Gastroesophageal sphincter (tissue), 4 donors: ENCODE measurements at regions not wholly inside any gene's neighbourhood (a gene's known extent, or its start where the extent isn't known, plus 50 kb on each side); places are given as distances from the start of the nearest gene placed in this dataset.

Experiments used
- ATAC-seq: fragments of 150-250 bp; one replicate; pipeline ENCODE4 v1.9.1; 2016; ENCODE audit warnings: mild to moderate bottlenecking, moderate library complexity
- H3K27ac ChIP-seq, 4 donors: fragments of 200-600 bp; sonication (generic) in 3 of 4; 1 replicate in 3 of 4; 2 replicates in 1 of 4; pipeline ENCODE4 v1.5.1; 2016 to 2019
- H3K27me3 ChIP-seq: fragments of 200-600 bp; sonication (generic); one replicate; pipeline ENCODE4 v1.5.1; 2019
- H3K36me3 ChIP-seq, 2 donors: fragments of 200-600 bp; sonication (generic); one replicate each; pipeline ENCODE4 v1.5.1; 2019; ENCODE audit warnings: control low read depth in 1 of 2
- H3K4me1 ChIP-seq, 3 donors: fragments of 200-600 bp; sonication (generic); 1 replicate in 2 of 3; 2 replicates in 1 of 3; pipeline ENCODE4 v1.5.1; 2016 to 2019; ENCODE audit warnings: control low read depth in 2 of 3
- H3K4me3 ChIP-seq, 2 donors: fragments of 200-600 bp; sonication (generic); one replicate each; pipeline ENCODE4 v1.5.1; 2019; ENCODE audit warnings: mild to moderate bottlenecking in 1 of 2, moderate library complexity in 1 of 2
- H3K9me3 ChIP-seq, 3 donors: fragments of 200-600 bp; sonication (generic); one replicate each; pipeline ENCODE4 v1.5.1; 2017 to 2019; ENCODE audit warnings: control low read depth in 2 of 3
- EP300 ChIP-seq: sonication (generic); formaldehyde crosslinking; IDR thresholded peaks from one replicate; pipeline ENCODE4 v1.6.1; 2017; ENCODE audit warnings: antibody characterized with exemption, mild to moderate bottlenecking
- POLR2A ChIP-seq, 2 donors: fragments of 450-650 bp; IDR thresholded peaks; one replicate each; pipeline ENCODE4 v1.6.1; 2017; ENCODE audit warnings: antibody characterized with exemption in 2 of 2, mild to moderate bottlenecking in 2 of 2, moderate library complexity in 1 of 2
- POLR2AphosphoS5 ChIP-seq: sonication (generic); formaldehyde crosslinking; IDR thresholded peaks from one replicate; pipeline ENCODE4 v1.6.1; 2017; ENCODE audit warnings: antibody characterized with exemption
- WGBS, 2 donors: methylation state at CpG; one replicate each; pipeline ENCODE4 v1.1.5; 2018; ENCODE audit warnings: low coverage in 1 of 2; 5-methylcytosine and 5-hydroxymethylcytosine counted together
- TF ChIP-seq, protein P1 (sequence below), 4 experiments: fragments of 200-600 bp in 2 of 4; fragments of 450-650 bp in 2 of 4; sonication (generic) in 1 of 4; IDR thresholded peaks; one replicate each; pipeline ENCODE4 v1.5.1; 2017 to 2019; ENCODE audit warnings: antibody characterized with exemption in 4 of 4, mild to moderate bottlenecking in 2 of 4, moderate library complexity in 2 of 4

DNA sequence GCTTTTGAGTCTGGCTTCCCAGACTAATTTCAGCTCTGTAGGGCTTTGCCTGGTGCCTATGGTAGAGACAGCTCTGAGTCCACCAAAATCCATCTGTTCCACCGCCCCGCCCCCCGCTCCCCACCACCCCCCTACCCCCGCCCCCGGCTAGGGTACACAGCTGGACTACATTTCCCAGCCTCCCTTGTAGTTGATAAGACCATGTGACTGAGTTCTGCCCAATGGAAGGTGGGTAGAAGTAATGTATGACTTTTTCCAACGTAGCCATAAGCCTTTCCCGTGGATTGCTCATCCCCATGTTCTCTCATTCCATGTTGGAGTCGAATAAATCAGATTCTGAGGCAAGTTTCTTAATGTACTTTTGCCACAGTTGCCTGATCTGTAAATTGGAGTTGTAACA lies 786.7 kb upstream of the EEF2KMT start:
- ATAC-seq = no peak
- Histone ChIP-seq H3K36me3 (no peaks in the 10 kb centered on the region), H3K9me3 (peaks cover 0 to 4% (median 0%) of the 10 kb centered on the region in 3 donors), H3K27me3 (peaks cover 6% of the 10 kb centered on the region), H3K27ac (no peak overlapping the region), H3K4me1 (no peaks in the 10 kb centered on the region), H3K4me3 (no peak overlapping the region)
- TF ChIP-seq POLR2AphosphoS5 (no peak), POLR2A (IDR thresholded peaks at IDR 0.05) (no peak), EP300 (no peak)
- TF ChIP-seq, protein P1, sequence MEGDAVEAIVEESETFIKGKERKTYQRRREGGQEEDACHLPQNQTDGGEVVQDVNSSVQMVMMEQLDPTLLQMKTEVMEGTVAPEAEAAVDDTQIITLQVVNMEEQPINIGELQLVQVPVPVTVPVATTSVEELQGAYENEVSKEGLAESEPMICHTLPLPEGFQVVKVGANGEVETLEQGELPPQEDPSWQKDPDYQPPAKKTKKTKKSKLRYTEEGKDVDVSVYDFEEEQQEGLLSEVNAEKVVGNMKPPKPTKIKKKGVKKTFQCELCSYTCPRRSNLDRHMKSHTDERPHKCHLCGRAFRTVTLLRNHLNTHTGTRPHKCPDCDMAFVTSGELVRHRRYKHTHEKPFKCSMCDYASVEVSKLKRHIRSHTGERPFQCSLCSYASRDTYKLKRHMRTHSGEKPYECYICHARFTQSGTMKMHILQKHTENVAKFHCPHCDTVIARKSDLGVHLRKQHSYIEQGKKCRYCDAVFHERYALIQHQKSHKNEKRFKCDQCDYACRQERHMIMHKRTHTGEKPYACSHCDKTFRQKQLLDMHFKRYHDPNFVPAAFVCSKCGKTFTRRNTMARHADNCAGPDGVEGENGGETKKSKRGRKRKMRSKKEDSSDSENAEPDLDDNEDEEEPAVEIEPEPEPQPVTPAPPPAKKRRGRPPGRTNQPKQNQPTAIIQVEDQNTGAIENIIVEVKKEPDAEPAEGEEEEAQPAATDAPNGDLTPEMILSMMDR (IDR thresholded peaks at IDR 0.05) = no peak
- 78 to 80% methylated on average over 1 to 3 of the region's 8 CpGs for WGBS, 2 donors

DNA sequence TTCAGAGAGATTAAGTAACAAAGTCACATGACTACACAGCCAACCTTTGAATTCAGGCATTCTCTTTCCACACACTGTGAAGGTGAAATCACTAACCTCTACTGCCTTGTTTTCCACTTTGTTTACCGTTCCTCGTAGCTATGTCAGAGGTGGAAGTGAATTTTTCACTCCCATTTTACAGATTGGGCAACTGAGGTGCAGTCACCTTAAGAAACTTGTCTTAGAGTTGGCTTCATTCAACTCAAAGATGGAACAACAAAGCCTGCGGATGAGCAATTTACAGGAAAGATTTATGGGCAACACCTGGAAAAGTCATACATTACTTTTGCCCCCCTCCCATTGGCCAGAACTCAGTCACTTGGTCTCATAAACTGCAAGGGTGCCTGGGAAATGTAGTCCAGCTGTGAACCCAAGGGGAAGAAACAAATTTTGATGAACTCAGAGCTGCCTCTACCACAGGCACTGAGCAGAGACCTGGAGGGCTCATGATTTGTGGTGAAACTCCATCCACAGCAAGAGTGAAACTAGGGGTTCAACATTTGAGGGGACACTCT lies 784.6 kb upstream of the EEF2KMT start:
- H3K4me1 ChIP-seq = no peaks in the 10 kb centered on the region
- H3K36me3 ChIP-seq = no peaks in the 10 kb centered on the region
- WGBS, 2 donors = 60 to 64% methylated on average over 3 of the region's 3 CpGs
- peaks cover 6% of the 10 kb centered on the region for H3K27me3 ChIP-seq
- no peak overlapping the region for H3K27ac ChIP-seq
- no peak overlapping the region for H3K4me3 ChIP-seq
- no peak for ATAC-seq
- H3K9me3 ChIP-seq = no peaks in the 10 kb centered on the region
- TF ChIP-seq POLR2AphosphoS5 = no peak
- TF ChIP-seq EP300 = no peak
- TF ChIP-seq POLR2A (IDR thresholded peaks at IDR 0.05) = no peak
- TF ChIP-seq, protein P1 (IDR thresholded peaks at IDR 0.05) = no peak

DNA sequence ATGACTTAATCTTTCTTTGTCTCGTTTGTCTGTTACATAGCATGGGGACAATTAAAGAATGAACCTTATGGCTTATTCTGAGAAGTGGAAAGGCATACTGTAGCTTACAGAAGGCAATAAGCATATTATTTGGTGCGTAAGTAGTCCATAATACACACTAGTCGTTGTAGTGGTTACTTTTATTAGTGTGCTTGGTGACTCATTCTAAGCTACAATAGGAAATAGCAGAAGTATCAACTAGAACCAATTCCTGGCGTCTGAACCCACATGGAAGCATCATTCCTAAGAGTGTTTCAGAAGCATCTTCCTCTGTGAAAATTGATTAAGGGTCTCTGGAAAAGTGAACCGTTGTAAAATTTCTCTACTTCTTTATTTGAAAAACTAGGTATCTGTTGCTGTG lies 777.8 kb upstream of the EEF2KMT start:
- WGBS, 2 donors = 70 to 72% methylated on average over 5 of the region's 5 CpGs

DNA sequence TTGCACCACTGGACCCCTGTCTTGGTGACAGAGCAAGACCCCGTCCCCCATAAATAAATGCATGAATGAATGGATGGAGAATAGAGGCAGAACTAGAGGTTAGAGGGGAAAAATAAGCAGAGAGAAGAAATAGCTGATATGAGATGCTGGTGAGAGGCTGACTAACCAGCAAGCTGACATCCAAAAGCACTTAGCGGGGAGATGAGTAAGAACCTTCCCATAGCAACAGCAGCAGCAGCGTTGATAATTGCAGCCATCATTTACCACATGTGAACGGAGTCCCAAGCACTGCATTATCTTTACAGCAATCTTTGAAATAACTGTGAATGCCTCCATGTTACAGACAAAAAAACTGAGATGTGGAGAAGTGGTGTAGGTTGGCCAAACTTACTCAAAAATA lies 777.3 kb upstream of the EEF2KMT start:
- ATAC-seq = no peak
- WGBS, 2 donors = 70 to 75% methylated on average over 2 to 3 of the region's 4 CpGs
- TF ChIP-seq POLR2A (IDR thresholded peaks at IDR 0.05) (no peak), EP300 (no peak)
- TF ChIP-seq, protein P1 (IDR thresholded peaks at IDR 0.05) = no peak

More for the DNA sequence above, 777.8 kb upstream of the EEF2KMT start:
- Histone ChIP-seq H3K36me3 (no peaks in the 10 kb centered on the region), H3K4me3 (no peak overlapping the region), H3K27me3 (peaks cover 6% of the 10 kb centered on the region), H3K9me3 (no peaks in the 10 kb centered on the region), H3K27ac (no peak overlapping the region), H3K4me1 (no peaks in the 10 kb centered on the region)
- no peak for ATAC-seq
- no peak for TF ChIP-seq POLR2AphosphoS5
- TF ChIP-seq EP300 = no peak
- no peak for TF ChIP-seq POLR2A (IDR thresholded peaks at IDR 0.05)
- TF ChIP-seq, protein P1 (IDR thresholded peaks at IDR 0.05) = no peak

DNA sequence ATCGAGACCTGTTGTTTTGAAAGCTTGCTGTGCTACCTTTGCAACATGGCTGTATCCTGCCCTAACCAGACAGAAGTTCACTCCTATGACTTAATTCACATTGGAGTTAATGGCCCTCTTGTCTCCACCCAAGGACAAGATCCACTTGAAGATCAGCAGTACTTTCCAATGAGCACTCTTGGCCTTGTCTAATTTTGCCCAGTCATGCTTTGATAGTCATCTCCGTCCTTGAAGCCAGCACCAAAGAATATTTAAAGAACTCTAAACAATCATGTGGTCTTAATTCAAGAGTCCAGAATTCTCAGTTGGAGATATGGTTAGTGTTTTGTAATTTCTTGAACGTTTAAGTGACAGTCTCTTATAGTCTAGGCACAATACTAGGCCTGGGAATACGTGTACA lies 775.6 kb upstream of the EEF2KMT start:
- Histone ChIP-seq H3K4me3 (no peak overlapping the region), H3K27me3 (peaks cover 6% of the 10 kb centered on the region), H3K4me1 (no peaks in the 10 kb centered on the region), H3K27ac (no peak overlapping the region), H3K36me3 (no peaks in the 10 kb centered on the region), H3K9me3 (no peaks in the 10 kb centered on the region)
- TF ChIP-seq POLR2A (IDR thresholded peaks at IDR 0.05) = no peak
- no peak for TF ChIP-seq EP300
- TF ChIP-seq, protein P1 (IDR thresholded peaks at IDR 0.05) = no peak
- TF ChIP-seq POLR2AphosphoS5 = no peak
- no peak for ATAC-seq
- WGBS, 2 donors = 61% methylated on average over 4 of the region's 4 CpGs

More for the DNA sequence above, 777.3 kb upstream of the EEF2KMT start:
- no peaks in the 10 kb centered on the region for H3K36me3 ChIP-seq
- no peak overlapping the region for H3K27ac ChIP-seq
- H3K27me3 ChIP-seq = peaks cover 6% of the 10 kb centered on the region
- no peaks in the 10 kb centered on the region for H3K9me3 ChIP-seq
- H3K4me1 ChIP-seq = no peaks in the 10 kb centered on the region
- no peak overlapping the region for H3K4me3 ChIP-seq
